Loucy (cell line): ENCODE measurements at regions not wholly inside any gene's neighbourhood (a gene's known extent, or its start where the extent isn't known, plus 50 kb on each side); places are given as distances from the start of the nearest gene placed in this dataset.

Source experiments
- H2AFZ ChIP-seq: fragments of 200-600 bp; sonication (generic); 2 replicates; pipeline ENCODE4 v1.6.0; 2016; ENCODE audit warnings: antibody characterized with exemption, mild to moderate bottlenecking, low read length, moderate library complexity
- H3F3A ChIP-seq: fragments of 200-600 bp; 2 replicates; pipeline ENCODE4 v1.6.0; 2016; ENCODE audit warnings: antibody characterized with exemption, low read depth, mild to moderate bottlenecking
- H3K27me3 ChIP-seq: fragments of 200-600 bp; sonication (generic); 2 replicates; pipeline ENCODE4 v1.6.1; 2014; ENCODE audit warnings: low read length, mild to moderate bottlenecking; ENCODE audit not compliant: insufficient read depth, poor library complexity, severe bottlenecking
- H3K36me3 ChIP-seq: fragments of 200-600 bp; sonication (generic); 2 replicates; pipeline ENCODE4 v1.6.1; 2016; ENCODE audit warnings: low read length; ENCODE audit not compliant: insufficient read depth
- H3K4me1 ChIP-seq: fragments of 200-600 bp; sonication (generic); 2 replicates; pipeline ENCODE4 v1.5.1; 2014; ENCODE audit warnings: low read length, mild to moderate bottlenecking; ENCODE audit not compliant: insufficient read depth, poor library complexity, severe bottlenecking
- H3K4me2 ChIP-seq: fragments of 200-600 bp; sonication (generic); 2 replicates; pipeline ENCODE4 v1.6.0; 2014; ENCODE audit warnings: antibody characterized with exemption, low read length, low read depth, mild to moderate bottlenecking; ENCODE audit not compliant: poor library complexity, severe bottlenecking
- H3K4me3 ChIP-seq: fragments of 200-600 bp; sonication (generic); 2 replicates; pipeline ENCODE4 v1.5.1; 2014; ENCODE audit warnings: low read length, mild to moderate bottlenecking, mixed read lengths; ENCODE audit not compliant: poor library complexity, severe bottlenecking
- H3K79me2 ChIP-seq: fragments of 200-600 bp; sonication (generic); 2 replicates; pipeline ENCODE4 v1.6.1; 2014; ENCODE audit warnings: low read length; ENCODE audit not compliant: insufficient read depth
- H3K9ac ChIP-seq: fragments of 200-600 bp; sonication (generic); 2 replicates; pipeline ENCODE4 v1.6.0; 2014; ENCODE audit warnings: mild to moderate bottlenecking, low read depth, low read length, moderate library complexity; ENCODE audit not compliant: poor library complexity, severe bottlenecking
- H3K9me2 ChIP-seq: fragments of 200-600 bp; sonication (generic); replicated peaks from 2 replicates; pipeline ENCODE4 v1.6.1; 2016; ENCODE audit warnings: low read depth, low read length, mixed read lengths
- H3K9me3 ChIP-seq: fragments of 200-600 bp; sonication (generic); 2 replicates; pipeline ENCODE4 v1.6.1; 2014; ENCODE audit warnings: mild to moderate bottlenecking, antibody characterized with exemption, low read length, low read depth; ENCODE audit not compliant: insufficient read depth
- H4K20me1 ChIP-seq: fragments of 200-600 bp; sonication (generic); 2 replicates; pipeline ENCODE4 v1.6.0; 2014; ENCODE audit warnings: antibody characterized with exemption, low read length, mild to moderate bottlenecking; ENCODE audit not compliant: insufficient read depth, poor library complexity, severe bottlenecking
- EZH2phosphoT487 ChIP-seq: fragments of 200-600 bp; IDR thresholded peaks from 2 replicates; pipeline ENCODE4 v1.6.1; 2018; ENCODE audit warnings: antibody characterized with exemption, mild to moderate bottlenecking, moderate library complexity, borderline replicate concordance
- TF ChIP-seq, protein P1 (sequence below): fragments of 200-600 bp; sonication (generic); conservative IDR thresholded peaks from 2 replicates; pipeline ENCODE4 v1.5.1; 2014; ENCODE audit warnings: mild to moderate bottlenecking, antibody characterized with exemption, low read length

DNA sequence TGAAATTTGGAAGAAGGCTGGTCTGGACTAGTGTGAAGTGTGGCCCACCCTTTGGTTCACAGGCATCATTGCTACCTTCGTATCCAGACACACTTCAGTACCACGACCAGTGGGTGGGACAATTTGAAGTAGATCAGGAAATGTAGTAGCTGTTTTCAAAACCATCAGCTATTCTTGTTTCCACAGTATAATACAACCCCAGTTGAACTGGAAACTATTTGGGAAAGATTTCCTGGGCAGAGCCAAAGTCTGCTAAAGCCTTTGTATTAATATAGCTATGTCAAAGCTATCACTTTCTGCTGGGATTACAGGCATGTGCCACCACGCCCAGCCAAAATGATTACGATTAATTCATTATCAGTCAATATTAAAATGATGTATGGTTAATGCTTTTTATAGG lies 298.8 kb upstream of the RASGRP1 start:
- H3K36me3 ChIP-seq, result no peaks in the 10 kb centered on the region
- H3K4me1 ChIP-seq, result peaks cover 6% of the 10 kb centered on the region
- H3K4me3 ChIP-seq, result no peak overlapping the region
- H4K20me1 ChIP-seq, result no peaks in the 10 kb centered on the region
- no peak overlapping the region for H2AFZ ChIP-seq
- H3K9me3 ChIP-seq, result no peaks in the 10 kb centered on the region
- no peaks in the 10 kb centered on the region for H3K9me2 ChIP-seq
- H3F3A ChIP-seq, result no peaks in the 10 kb centered on the region
- no peak overlapping the region for H3K9ac ChIP-seq
- no peak overlapping the region for H3K4me2 ChIP-seq
- H3K79me2 ChIP-seq, result no peaks in the 10 kb centered on the region
- TF ChIP-seq, protein P1, sequence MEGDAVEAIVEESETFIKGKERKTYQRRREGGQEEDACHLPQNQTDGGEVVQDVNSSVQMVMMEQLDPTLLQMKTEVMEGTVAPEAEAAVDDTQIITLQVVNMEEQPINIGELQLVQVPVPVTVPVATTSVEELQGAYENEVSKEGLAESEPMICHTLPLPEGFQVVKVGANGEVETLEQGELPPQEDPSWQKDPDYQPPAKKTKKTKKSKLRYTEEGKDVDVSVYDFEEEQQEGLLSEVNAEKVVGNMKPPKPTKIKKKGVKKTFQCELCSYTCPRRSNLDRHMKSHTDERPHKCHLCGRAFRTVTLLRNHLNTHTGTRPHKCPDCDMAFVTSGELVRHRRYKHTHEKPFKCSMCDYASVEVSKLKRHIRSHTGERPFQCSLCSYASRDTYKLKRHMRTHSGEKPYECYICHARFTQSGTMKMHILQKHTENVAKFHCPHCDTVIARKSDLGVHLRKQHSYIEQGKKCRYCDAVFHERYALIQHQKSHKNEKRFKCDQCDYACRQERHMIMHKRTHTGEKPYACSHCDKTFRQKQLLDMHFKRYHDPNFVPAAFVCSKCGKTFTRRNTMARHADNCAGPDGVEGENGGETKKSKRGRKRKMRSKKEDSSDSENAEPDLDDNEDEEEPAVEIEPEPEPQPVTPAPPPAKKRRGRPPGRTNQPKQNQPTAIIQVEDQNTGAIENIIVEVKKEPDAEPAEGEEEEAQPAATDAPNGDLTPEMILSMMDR, result no peak
- no peak for TF ChIP-seq EZH2phosphoT487
- no peaks in the 10 kb centered on the region for H3K27me3 ChIP-seq

DNA sequence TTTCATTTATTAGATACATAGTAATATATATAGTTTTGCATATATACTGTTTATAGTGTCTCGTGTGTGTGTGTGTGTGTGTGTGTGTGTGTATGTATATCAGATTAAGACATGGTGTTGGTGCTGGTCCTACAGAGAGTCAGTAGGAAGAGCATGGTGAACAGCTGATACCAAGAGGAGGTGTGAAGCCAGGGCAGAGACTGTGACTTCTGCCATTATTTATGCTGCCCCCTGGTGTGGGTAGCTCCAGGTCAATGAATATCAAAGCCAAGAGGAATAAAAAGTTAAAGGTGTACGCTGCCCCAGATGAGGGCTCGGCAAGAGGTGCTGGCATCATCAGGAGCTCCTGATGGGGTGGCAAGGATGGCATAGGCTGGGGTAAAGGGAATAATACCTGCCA lies 299.5 kb upstream of the RASGRP1 start:
- TF ChIP-seq, protein P1, result peak; percentile 54
- TF ChIP-seq EZH2phosphoT487, result no peak
- H3K9ac ChIP-seq, result no peak overlapping the region
- no peaks in the 10 kb centered on the region for H3F3A ChIP-seq

DNA sequence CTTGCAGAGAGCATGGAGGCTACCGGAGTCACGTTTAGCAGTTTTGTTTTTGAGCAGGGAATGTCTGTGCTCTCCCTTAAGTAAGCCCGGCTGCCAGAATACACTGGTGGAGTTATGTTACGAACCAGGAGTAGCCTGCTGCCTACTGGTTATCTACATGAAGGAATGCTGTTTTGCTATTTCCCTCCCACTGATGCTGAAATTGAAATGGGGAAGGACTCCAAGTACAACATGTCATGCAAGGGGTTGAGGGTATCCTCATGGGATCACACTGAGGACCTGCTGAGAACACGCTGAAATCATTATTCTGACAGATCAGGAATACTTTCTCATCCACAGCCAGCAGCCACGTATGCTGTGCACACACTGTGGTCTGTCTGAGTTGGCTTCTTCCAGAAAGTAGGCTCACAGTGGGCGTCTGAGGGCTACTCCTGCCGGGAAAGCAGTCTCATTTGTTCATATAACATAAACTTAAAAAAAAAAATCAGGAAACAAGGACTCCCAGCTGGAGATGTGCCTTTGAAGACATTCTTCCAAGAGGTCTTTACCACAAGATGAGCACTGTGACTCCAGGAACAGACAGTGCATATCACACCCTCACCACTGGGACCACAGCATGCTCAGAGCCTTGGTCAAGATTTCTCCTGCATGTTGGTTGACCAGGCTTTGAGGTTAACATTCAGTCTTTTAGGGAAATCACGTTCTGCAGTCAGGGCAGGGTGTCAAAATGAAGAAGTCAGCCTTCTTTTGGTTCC lies 300.4 kb upstream of the RASGRP1 start:
- no peaks in the 10 kb centered on the region for H3K79me2 ChIP-seq

More for the DNA sequence above, 299.5 kb upstream of the RASGRP1 start:
- H4K20me1 ChIP-seq, result no peaks in the 10 kb centered on the region
- H2AFZ ChIP-seq, result no peak overlapping the region
- no peak overlapping the region for H3K4me2 ChIP-seq
- peaks cover 6% of the 10 kb centered on the region for H3K4me1 ChIP-seq
- no peaks in the 10 kb centered on the region for H3K9me2 ChIP-seq
- no peaks in the 10 kb centered on the region for H3K9me3 ChIP-seq
- H3K36me3 ChIP-seq, result no peaks in the 10 kb centered on the region
- no peak overlapping the region for H3K4me3 ChIP-seq
- no peaks in the 10 kb centered on the region for H3K79me2 ChIP-seq
- no peaks in the 10 kb centered on the region for H3K27me3 ChIP-seq

More for the DNA sequence above, 300.4 kb upstream of the RASGRP1 start:
- Histone ChIP-seq H3K4me2 (no peak overlapping the region), H3K36me3 (no peaks in the 10 kb centered on the region), H4K20me1 (no peaks in the 10 kb centered on the region), H3K9me2 (no peaks in the 10 kb centered on the region), H3K27me3 (no peaks in the 10 kb centered on the region), H3K9me3 (no peaks in the 10 kb centered on the region), H3K4me3 (no peak overlapping the region), H3K9ac (no peak overlapping the region), H3F3A (no peaks in the 10 kb centered on the region), H3K4me1 (peaks cover 6% of the 10 kb centered on the region), H2AFZ (no peak overlapping the region)
- TF ChIP-seq, protein P1, result no peak
- no peak for TF ChIP-seq EZH2phosphoT487
